ENCODE measurements at regions not wholly inside any gene's neighbourhood (a gene's known extent, or its start where the extent isn't known, plus 50 kb on each side); places are given as distances from the start of the nearest gene placed in this dataset.

GRCh38 chr1:234999513-234999940 lies 129.1 kb downstream of the TOMM20 start:
- Histone ChIP-seq H3K36me3 (ENCODE audit: insufficient read depth, low read length, poor library complexity, severe bottlenecking) (no peaks in the 10 kb centered on the region), H3K4me3 (ENCODE audit: low read depth, low read length, poor library complexity, severe bottlenecking) (no peak overlapping the region), H3K9me3 (ENCODE audit: low read depth, low read length, poor library complexity, severe bottlenecking) (no peaks in the 10 kb centered on the region), H3K27me3 (replicated peaks; ENCODE audit: insufficient read depth, low read depth, low read length, poor library complexity) (no peaks in the 10 kb centered on the region), H3K4me1 (ENCODE audit: insufficient read depth, low read length, poor library complexity, severe bottlenecking) (no peaks in the 10 kb centered on the region), H3K27ac (ENCODE audit: low read depth, low read length, poor library complexity, severe bottlenecking) (no peak overlapping the region)
- ChIA-PET CTCF (no interaction called here), POLR2A (ENCODE audit: low non-redundant PET) (no interaction called here)
- BruUV-seq (replicated peaks): no TSS peak
- TF ChIP-seq EZH2 (IDR thresholded peaks at IDR 0.05; ENCODE audit: borderline replicate concordance, low read depth, low read length, poor library complexity, severe bottlenecking) (no peak), CTCF (conservative IDR thresholded peaks at IDR 0.05; ENCODE audit: low read depth, low read length) (no peak)
- intact Hi-C loops (cut with micrococcal nuclease; ENCODE audit: unreplicated experiment): no loop called here
- no peak for DNase-seq (ENCODE audit: low spot score)

- Histone ChIP-seq H3K9me3 (ENCODE audit: low read depth, low read length, poor library complexity, severe bottlenecking) (no peaks in the 10 kb centered on the region), H3K4me1 (ENCODE audit: insufficient read depth, low read length, poor library complexity, severe bottlenecking) (no peaks in the 10 kb centered on the region), H3K27me3 (replicated peaks; ENCODE audit: insufficient read depth, low read depth, low read length, poor library complexity) (no peaks in the 10 kb centered on the region), H3K36me3 (ENCODE audit: insufficient read depth, low read length, poor library complexity, severe bottlenecking) (no peaks in the 10 kb centered on the region), H3K4me3 (ENCODE audit: low read depth, low read length, poor library complexity, severe bottlenecking) (no peak overlapping the region), H3K27ac (ENCODE audit: low read depth, low read length, poor library complexity, severe bottlenecking) (no peak overlapping the region)
- intact Hi-C loops (cut with micrococcal nuclease; ENCODE audit: unreplicated experiment): no loop called here
- no TSS peak for BruUV-seq (replicated peaks)
- POLR2A ChIA-PET (ENCODE audit: low non-redundant PET): interaction anchor here (0.7 kb wide), 1 partner anchor 394 kb away, joined by 3 read pairs; no protein-coding TSS in a partner anchor
- CTCF ChIA-PET: no interaction called here
- DNase-seq (ENCODE audit: low spot score): no peak
- TF ChIP-seq EZH2 (IDR thresholded peaks at IDR 0.05; ENCODE audit: borderline replicate concordance, low read depth, low read length, poor library complexity, severe bottlenecking) (no peak), CTCF (conservative IDR thresholded peaks at IDR 0.05; ENCODE audit: low read depth, low read length) (no peak)
These were observed 130.5 kb downstream of the TOMM20 start for GRCh38 chr1:234997896-234998741.

- no TSS peak for BruUV-seq (replicated peaks)
- Histone ChIP-seq H3K36me3 (ENCODE audit: insufficient read depth, low read length, poor library complexity, severe bottlenecking) (no peaks in the 10 kb centered on the region), H3K27ac (ENCODE audit: low read depth, low read length, poor library complexity, severe bottlenecking) (no peak overlapping the region), H3K27me3 (replicated peaks; ENCODE audit: insufficient read depth, low read depth, low read length, poor library complexity) (no peaks in the 10 kb centered on the region), H3K9me3 (ENCODE audit: low read depth, low read length, poor library complexity, severe bottlenecking) (no peaks in the 10 kb centered on the region), H3K4me1 (ENCODE audit: insufficient read depth, low read length, poor library complexity, severe bottlenecking) (no peaks in the 10 kb centered on the region), H3K4me3 (ENCODE audit: low read depth, low read length, poor library complexity, severe bottlenecking) (no peak overlapping the region)
- intact Hi-C loops (cut with micrococcal nuclease; ENCODE audit: unreplicated experiment): no loop called here
- TF ChIP-seq CTCF (conservative IDR thresholded peaks at IDR 0.05; ENCODE audit: low read depth, low read length) (no peak), EZH2 (IDR thresholded peaks at IDR 0.05; ENCODE audit: borderline replicate concordance, low read depth, low read length, poor library complexity, severe bottlenecking) (no peak)
- POLR2A ChIA-PET (ENCODE audit: low non-redundant PET): no interaction called here
- CTCF ChIA-PET: no interaction called here
- peak; percentile 29 for DNase-seq (ENCODE audit: low spot score)
These were observed 131.3 kb downstream of the TOMM20 start for GRCh38 chr1:234997201-234997895.
